Neural crest cell (in vitro differentiated cells): ENCODE measurements at regions not wholly inside any gene's neighbourhood (a gene's known extent, or its start where the extent isn't known, plus 50 kb on each side); places are given as distances from the start of the nearest gene placed in this dataset.

Experiments
- DNase-seq: peaks from one replicate; pipeline ENCODE4 v3.0.0; 2021; ENCODE audit warnings: low read depth, mixed read lengths, low spot score
- H3K27ac Mint-ChIP-seq: one replicate; pipeline ENCODE4 v1.8.0; 2021; ENCODE audit warnings: mild to moderate bottlenecking, mixed read lengths; ENCODE audit not compliant: unreplicated experiment
- H3K27me3 Mint-ChIP-seq: 2 replicates; pipeline ENCODE4 v1.8.0; 2021; ENCODE audit warnings: low read depth, mild to moderate bottlenecking, mixed read lengths
- H3K36me3 Mint-ChIP-seq: 2 replicates; pipeline ENCODE4 v1.8.0; 2021; ENCODE audit warnings: low read depth, mild to moderate bottlenecking, mixed read lengths
- H3K4me1 Mint-ChIP-seq: 2 replicates; pipeline ENCODE4 v1.8.0; 2021; ENCODE audit warnings: mixed read lengths
- H3K4me3 Mint-ChIP-seq: one replicate; pipeline ENCODE4 v1.8.0; 2021; ENCODE audit warnings: mild to moderate bottlenecking, mixed read lengths
- H3K9me3 Mint-ChIP-seq: 2 replicates; pipeline ENCODE4 v1.8.0; 2021; ENCODE audit warnings: mixed read lengths
- TF ChIP-seq, protein P1 (sequence below): fragments of 200-600 bp; sonication (generic); conservative IDR thresholded peaks from 2 replicates; pipeline ENCODE4 v1.5.0; 2021; ENCODE audit warnings: antibody characterized with exemption, mild to moderate bottlenecking

DNA sequence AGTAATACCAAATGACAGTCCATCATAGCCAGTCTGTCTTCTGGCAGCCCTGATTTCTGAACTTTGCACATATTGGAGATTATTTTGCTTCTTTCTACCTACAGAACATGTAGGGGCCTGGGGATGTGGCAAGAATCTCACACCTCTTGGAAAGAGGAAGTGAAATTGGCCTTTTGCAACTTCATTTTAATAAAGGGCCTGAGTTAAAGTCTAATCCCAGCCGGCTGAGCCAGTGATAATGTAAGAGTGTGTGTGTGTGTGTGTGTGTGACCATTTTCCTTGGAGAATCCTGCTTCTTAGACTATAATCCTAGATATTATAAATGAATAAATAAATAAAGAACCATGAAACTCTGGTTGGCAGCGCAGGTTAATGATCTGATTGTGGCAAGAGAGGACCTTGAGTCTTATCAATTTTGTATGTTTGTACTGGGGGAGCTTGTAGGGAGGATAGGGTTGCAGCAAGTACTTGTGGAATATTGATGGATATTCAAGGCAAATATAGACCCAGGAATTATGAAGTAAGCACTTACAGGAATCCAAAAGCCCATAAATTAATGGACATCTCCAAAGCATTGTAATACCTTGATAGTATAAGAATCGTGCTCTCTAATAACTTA is 233.2 kb upstream of the AMIGO2 start:
- DNase-seq: no peak
- Mint-ChIP-seq H3K27ac (no peak overlapping the region), H3K4me1 (peaks cover 8% of the 10 kb centered on the region), H3K9me3 (peaks cover 2% of the 10 kb centered on the region), H3K4me3 (no peak overlapping the region), H3K36me3 (no peaks in the 10 kb centered on the region), H3K27me3 (no peaks in the 10 kb centered on the region)
- TF ChIP-seq, protein P1, sequence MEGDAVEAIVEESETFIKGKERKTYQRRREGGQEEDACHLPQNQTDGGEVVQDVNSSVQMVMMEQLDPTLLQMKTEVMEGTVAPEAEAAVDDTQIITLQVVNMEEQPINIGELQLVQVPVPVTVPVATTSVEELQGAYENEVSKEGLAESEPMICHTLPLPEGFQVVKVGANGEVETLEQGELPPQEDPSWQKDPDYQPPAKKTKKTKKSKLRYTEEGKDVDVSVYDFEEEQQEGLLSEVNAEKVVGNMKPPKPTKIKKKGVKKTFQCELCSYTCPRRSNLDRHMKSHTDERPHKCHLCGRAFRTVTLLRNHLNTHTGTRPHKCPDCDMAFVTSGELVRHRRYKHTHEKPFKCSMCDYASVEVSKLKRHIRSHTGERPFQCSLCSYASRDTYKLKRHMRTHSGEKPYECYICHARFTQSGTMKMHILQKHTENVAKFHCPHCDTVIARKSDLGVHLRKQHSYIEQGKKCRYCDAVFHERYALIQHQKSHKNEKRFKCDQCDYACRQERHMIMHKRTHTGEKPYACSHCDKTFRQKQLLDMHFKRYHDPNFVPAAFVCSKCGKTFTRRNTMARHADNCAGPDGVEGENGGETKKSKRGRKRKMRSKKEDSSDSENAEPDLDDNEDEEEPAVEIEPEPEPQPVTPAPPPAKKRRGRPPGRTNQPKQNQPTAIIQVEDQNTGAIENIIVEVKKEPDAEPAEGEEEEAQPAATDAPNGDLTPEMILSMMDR: no peak

DNA sequence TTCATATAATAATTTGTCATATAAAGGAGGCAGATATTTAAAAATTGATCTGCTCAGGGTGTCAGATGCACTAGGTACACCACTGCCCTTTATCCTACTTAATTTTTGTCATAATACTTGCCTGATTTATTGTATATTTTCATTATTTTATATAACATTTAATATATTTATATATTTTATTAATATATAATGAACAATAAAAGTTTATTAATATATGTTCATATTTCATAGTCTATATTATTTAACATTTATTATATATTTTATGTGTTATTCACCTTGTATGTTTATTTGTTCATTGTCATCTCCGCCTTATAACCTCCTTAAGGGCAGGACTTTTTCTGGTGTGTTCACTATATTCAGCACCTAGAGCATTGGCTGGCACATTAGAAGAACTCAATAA is 232.4 kb upstream of the AMIGO2 start:
- peaks cover 2% of the 10 kb centered on the region for H3K9me3 Mint-ChIP-seq
- H3K27ac Mint-ChIP-seq: no peak overlapping the region
- TF ChIP-seq, protein P1: no peak
- no peak for DNase-seq
- H3K27me3 Mint-ChIP-seq: no peaks in the 10 kb centered on the region
- no peaks in the 10 kb centered on the region for H3K36me3 Mint-ChIP-seq
- no peak overlapping the region for H3K4me3 Mint-ChIP-seq
- H3K4me1 Mint-ChIP-seq: peaks cover 8% of the 10 kb centered on the region

- Mint-ChIP-seq H3K36me3 (no peaks in the 10 kb centered on the region), H3K9me3 (peaks cover 2% of the 10 kb centered on the region), H3K4me1 (peaks cover 2% of the 10 kb centered on the region), H3K4me3 (no peak overlapping the region), H3K27ac (no peak overlapping the region), H3K27me3 (no peaks in the 10 kb centered on the region)
- TF ChIP-seq, protein P1: no peak
- no peak for DNase-seq
Measured at GRCh38 chr12:47311568-47311967, 231.8 kb upstream of the AMIGO2 start.

GRCh38 chr12:47311010-47311409 is 231.3 kb upstream of the AMIGO2 start:
- Mint-ChIP-seq H3K9me3 (peaks cover 2% of the 10 kb centered on the region), H3K4me3 (no peak overlapping the region), H3K27me3 (no peaks in the 10 kb centered on the region), H3K27ac (no peak overlapping the region), H3K36me3 (no peaks in the 10 kb centered on the region), H3K4me1 (no peaks in the 10 kb centered on the region)
- DNase-seq: no peak
- TF ChIP-seq, protein P1: no peak

GRCh38 chr12:47308672-47309071 is 228.9 kb upstream of the AMIGO2 start:
- no peak overlapping the region for H3K27ac Mint-ChIP-seq
- H3K4me1 Mint-ChIP-seq: no peaks in the 10 kb centered on the region
- H3K4me3 Mint-ChIP-seq: no peak overlapping the region
- no peak for DNase-seq
- no peaks in the 10 kb centered on the region for H3K27me3 Mint-ChIP-seq
- no peaks in the 10 kb centered on the region for H3K36me3 Mint-ChIP-seq
- TF ChIP-seq, protein P1: no peak
- peaks cover 2% of the 10 kb centered on the region for H3K9me3 Mint-ChIP-seq
